OCI-LY3 (cell line): ENCODE measurements at regions not wholly inside any gene's neighbourhood (a gene's known extent, or its start where the extent isn't known, plus 50 kb on each side); places are given as distances from the start of the nearest gene placed in this dataset.

Experiments used
- H2AFZ ChIP-seq: fragments of 200-600, 300-600 bp; shearing (Covaris generic); 2 replicates; pipeline ENCODE4 v1.6.0; 2014; ENCODE audit warnings: antibody characterized with exemption, low read depth, low read length
- H3K27ac ChIP-seq: fragments of 200-600, 300-600 bp; sonication (generic); 2 replicates; pipeline ENCODE4 v1.5.1; 2014; ENCODE audit warnings: mild to moderate bottlenecking, low read length, moderate library complexity, mixed read lengths
- H3K27me3 ChIP-seq: fragments of 200-600, 300-600 bp; sonication (generic); 2 replicates; pipeline ENCODE4 v1.6.1; 2014; ENCODE audit warnings: low read depth, low read length, mixed read lengths
- H3K36me3 ChIP-seq: fragments of 200-600, 300-600 bp; sonication (generic); replicated peaks from 2 replicates; pipeline ENCODE3; 2014; ENCODE audit warnings: low read depth, low read length, mixed read lengths
- H3K4me1 ChIP-seq: fragments of 300-600, 200-600 bp; sonication (generic); 2 replicates; pipeline ENCODE4 v1.6.1; 2014; ENCODE audit warnings: low read length, mixed read lengths
- H3K4me2 ChIP-seq: fragments of 200-600, 300-600 bp; sonication (generic); 2 replicates; pipeline ENCODE4 v1.6.1; 2014; ENCODE audit warnings: low read length, mixed read lengths
- H3K4me3 ChIP-seq: fragments of 300-600, 200-600 bp; sonication (generic); 2 replicates; pipeline ENCODE4 v1.5.1; 2014; ENCODE audit warnings: antibody characterized with exemption, mild to moderate bottlenecking, low read length, moderate library complexity
- H3K79me2 ChIP-seq: fragments of 300-600, 200-600 bp; shearing (Covaris generic); 2 replicates; pipeline ENCODE4 v1.6.1; 2014; ENCODE audit warnings: mild to moderate bottlenecking, low read length, mixed read lengths
- H3K9ac ChIP-seq: fragments of 300-600, 200-600 bp; shearing (Covaris generic); 2 replicates; pipeline ENCODE4 v1.6.0; 2014; ENCODE audit warnings: mild to moderate bottlenecking, low read length, moderate library complexity
- H3K9me3 ChIP-seq: fragments of 200-600, 300-600 bp; shearing (Covaris generic); 2 replicates; pipeline ENCODE4 v1.6.1; 2014; ENCODE audit warnings: low read length, mixed read lengths; ENCODE audit not compliant: insufficient read depth
- H4K20me1 ChIP-seq: fragments of 200-600, 300-600 bp; sonication (generic); 2 replicates; pipeline ENCODE4 v1.6.1; 2016; ENCODE audit warnings: low read length, mixed read lengths; ENCODE audit not compliant: insufficient read depth
- EZH2phosphoT487 ChIP-seq: fragments of 200-600 bp; shearing (Covaris generic); IDR thresholded peaks from 2 replicates; pipeline ENCODE4 v1.6.1; 2018; ENCODE audit warnings: antibody characterized with exemption, mixed run types, low read depth
- TF ChIP-seq, protein P1 (sequence below): fragments of 200-600, 300-600 bp; sonication (generic); IDR thresholded peaks from 2 replicates; pipeline ENCODE4 v1.5.1; 2014; ENCODE audit warnings: antibody characterized with exemption, low read length, low read depth

DNA sequence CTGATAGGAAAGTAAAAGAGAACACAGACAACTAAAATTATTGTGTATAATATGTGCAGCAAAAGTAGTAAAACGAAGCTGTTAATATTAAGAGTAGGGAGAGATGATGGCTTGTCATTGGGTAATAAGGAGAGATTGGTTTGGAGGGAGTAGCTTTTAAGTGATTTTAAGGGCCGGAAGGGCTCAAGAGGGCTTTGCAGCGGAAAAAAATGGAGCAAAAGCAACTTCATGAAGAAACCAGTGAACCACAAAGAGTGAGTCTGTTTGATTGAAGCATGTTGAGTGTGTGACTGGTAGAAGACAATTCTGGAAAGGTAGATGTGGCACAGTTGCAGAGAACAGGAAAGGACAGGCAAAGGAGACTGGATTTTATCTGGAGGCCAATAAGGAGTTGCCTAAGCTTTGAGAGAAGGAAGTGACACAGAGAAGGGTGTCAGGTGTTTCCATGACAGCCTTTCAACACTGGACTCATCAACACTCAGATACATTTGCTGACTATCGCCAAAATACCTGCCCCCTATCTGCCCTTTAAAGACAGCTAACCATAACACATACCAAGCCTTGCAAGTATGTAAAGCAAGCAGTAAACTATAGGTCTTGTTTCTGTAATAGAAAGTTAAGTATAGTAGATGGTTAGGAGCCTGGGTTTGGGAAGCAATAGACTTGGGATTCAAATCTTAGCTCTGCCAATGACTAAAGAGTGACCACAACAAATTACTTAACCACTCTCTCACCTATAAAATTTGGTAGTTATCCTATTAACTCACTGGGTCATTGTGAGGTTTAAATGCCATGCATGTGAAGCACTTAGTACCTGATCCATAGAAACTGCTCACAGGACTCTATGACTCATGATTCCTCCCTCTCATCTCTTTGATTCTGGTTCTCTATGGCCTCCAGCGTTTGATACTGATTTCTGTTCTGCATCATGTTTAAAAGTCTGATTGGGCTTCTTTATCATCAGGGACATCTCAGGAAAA lies 117.3 kb upstream of the LMNTD1 start:
- Histone ChIP-seq H3K27ac (no peak overlapping the region), H2AFZ (no peak overlapping the region), H3K79me2 (no peaks in the 10 kb centered on the region), H4K20me1 (no peaks in the 10 kb centered on the region), H3K4me1 (no peaks in the 10 kb centered on the region), H3K9me3 (no peaks in the 10 kb centered on the region), H3K4me2 (no peak overlapping the region), H3K9ac (no peak overlapping the region), H3K36me3 (no peaks in the 10 kb centered on the region), H3K4me3 (no peak overlapping the region), H3K27me3 (no peaks in the 10 kb centered on the region)
- no peak for TF ChIP-seq EZH2phosphoT487
- TF ChIP-seq, protein P1, sequence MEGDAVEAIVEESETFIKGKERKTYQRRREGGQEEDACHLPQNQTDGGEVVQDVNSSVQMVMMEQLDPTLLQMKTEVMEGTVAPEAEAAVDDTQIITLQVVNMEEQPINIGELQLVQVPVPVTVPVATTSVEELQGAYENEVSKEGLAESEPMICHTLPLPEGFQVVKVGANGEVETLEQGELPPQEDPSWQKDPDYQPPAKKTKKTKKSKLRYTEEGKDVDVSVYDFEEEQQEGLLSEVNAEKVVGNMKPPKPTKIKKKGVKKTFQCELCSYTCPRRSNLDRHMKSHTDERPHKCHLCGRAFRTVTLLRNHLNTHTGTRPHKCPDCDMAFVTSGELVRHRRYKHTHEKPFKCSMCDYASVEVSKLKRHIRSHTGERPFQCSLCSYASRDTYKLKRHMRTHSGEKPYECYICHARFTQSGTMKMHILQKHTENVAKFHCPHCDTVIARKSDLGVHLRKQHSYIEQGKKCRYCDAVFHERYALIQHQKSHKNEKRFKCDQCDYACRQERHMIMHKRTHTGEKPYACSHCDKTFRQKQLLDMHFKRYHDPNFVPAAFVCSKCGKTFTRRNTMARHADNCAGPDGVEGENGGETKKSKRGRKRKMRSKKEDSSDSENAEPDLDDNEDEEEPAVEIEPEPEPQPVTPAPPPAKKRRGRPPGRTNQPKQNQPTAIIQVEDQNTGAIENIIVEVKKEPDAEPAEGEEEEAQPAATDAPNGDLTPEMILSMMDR = no peak

DNA sequence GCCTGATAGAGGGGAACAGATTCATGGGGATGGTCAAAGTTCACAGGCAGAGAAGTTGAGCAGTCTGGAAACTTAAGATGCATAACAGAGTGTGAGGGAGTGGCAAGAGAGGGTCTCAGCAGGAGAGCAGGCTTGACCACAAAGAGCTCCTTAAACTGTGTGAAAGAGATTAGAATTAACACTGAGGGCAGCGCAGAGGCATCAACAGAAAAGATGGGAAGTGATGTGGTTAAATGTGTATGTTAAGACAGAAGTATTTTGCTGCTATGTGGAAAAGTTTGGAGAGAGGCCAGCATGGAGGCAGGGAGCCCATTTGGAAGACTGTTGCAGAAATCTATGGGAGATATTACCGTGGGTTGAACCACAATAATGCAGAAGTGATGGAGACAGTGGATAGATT lies 122.7 kb upstream of the LMNTD1 start:
- Histone ChIP-seq H4K20me1 (no peaks in the 10 kb centered on the region), H2AFZ (no peak overlapping the region), H3K36me3 (no peaks in the 10 kb centered on the region), H3K27ac (no peak overlapping the region), H3K27me3 (no peaks in the 10 kb centered on the region), H3K4me1 (no peaks in the 10 kb centered on the region), H3K4me3 (no peak overlapping the region), H3K9me3 (no peaks in the 10 kb centered on the region), H3K9ac (no peak overlapping the region), H3K79me2 (no peaks in the 10 kb centered on the region), H3K4me2 (no peak overlapping the region)
- TF ChIP-seq EZH2phosphoT487 = no peak
- TF ChIP-seq, protein P1 = no peak

DNA sequence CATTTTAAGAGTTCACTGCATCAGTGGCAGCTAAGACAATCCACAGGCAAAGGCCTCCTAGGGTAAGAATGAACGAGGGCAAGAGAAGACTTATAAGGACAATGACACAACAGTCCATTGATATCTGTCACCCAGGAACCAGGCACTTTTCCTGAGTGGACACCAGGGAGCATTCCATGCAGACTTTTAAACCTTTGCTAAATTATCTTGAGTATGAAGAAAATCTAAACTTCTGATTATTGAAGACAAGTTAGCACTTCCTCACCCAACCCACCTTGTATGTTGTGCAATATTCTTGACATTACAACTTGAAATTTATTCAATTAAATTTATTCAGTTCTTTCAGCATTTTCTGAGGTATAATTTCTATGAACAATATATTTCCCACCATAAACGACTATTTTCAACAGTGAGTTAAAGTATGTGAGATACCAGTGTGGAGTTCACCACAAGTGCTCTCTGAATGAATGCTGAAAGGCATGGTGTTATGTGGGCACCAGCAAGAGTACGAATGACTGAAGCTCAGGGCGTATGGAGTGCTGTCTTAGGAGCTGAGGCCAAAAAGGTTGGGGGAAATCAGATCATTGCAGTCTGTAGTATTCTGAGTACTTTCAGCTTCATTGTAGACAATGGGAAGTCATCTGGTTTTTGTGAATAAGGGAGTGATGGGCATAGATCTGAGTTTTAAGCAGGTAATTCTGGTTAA lies 124.3 kb upstream of the LMNTD1 start:
- H3K27ac ChIP-seq = no peak overlapping the region
- no peaks in the 10 kb centered on the region for H3K36me3 ChIP-seq
- H4K20me1 ChIP-seq = no peaks in the 10 kb centered on the region
- no peaks in the 10 kb centered on the region for H3K4me1 ChIP-seq
- H3K9me3 ChIP-seq = no peaks in the 10 kb centered on the region
- no peak overlapping the region for H3K4me3 ChIP-seq
- no peak for TF ChIP-seq EZH2phosphoT487
- TF ChIP-seq, protein P1 = no peak
- no peaks in the 10 kb centered on the region for H3K27me3 ChIP-seq
- no peak overlapping the region for H2AFZ ChIP-seq
- no peak overlapping the region for H3K4me2 ChIP-seq
- no peaks in the 10 kb centered on the region for H3K79me2 ChIP-seq
- no peak overlapping the region for H3K9ac ChIP-seq

DNA sequence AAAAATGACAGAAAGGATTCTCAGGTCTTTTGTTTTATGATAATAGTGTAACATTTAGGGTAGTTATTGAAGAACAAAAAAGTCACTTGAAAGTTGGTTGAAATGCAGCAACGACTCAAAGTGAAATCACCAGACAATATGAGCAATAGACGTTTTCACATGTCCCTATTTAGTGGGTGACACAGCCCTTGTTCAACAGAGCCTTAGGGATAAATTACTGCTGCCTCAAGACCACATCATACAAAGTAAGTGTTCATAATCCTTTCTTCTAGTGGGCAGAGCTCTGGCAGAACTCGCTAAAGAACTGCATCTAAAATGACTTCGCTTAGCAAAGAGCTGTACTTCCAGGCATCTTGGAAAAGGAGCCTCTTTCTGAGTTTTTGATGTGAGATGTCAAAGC lies 128.5 kb upstream of the LMNTD1 start:
- H3K9me3 ChIP-seq = no peaks in the 10 kb centered on the region
- H3K4me3 ChIP-seq = no peak overlapping the region
- H4K20me1 ChIP-seq = no peaks in the 10 kb centered on the region
- TF ChIP-seq EZH2phosphoT487 = no peak
- TF ChIP-seq, protein P1 = no peak
- H3K36me3 ChIP-seq = no peaks in the 10 kb centered on the region
- H3K4me1 ChIP-seq = no peaks in the 10 kb centered on the region
- H2AFZ ChIP-seq = no peak overlapping the region
- H3K27me3 ChIP-seq = no peaks in the 10 kb centered on the region
- H3K27ac ChIP-seq = no peak overlapping the region
- no peak overlapping the region for H3K4me2 ChIP-seq
- H3K79me2 ChIP-seq = no peaks in the 10 kb centered on the region
- no peak overlapping the region for H3K9ac ChIP-seq
